ENCODE measurements at regions not wholly inside any gene's neighbourhood (a gene's known extent, or its start where the extent isn't known, plus 50 kb on each side); places are given as distances from the start of the nearest gene placed in this dataset.

GRCh38 chr5:73357576-73357975 is 91.0 kb downstream of the FOXD1 start:
- ATAC-seq (no peak), FAIRE-seq (no peak), DNase-seq (ENCODE audit: low read depth in 1 of 2, low spot score in 1 of 2) (no peak)
- no peak overlapping the region for H3K4me2 ChIP-seq
- POLR2A ChIA-PET = no interaction called here
- no peak for TF ChIP-seq PHF8 (IDR thresholded peaks at IDR 0.05; ENCODE audit: borderline replicate concordance, low read depth)
- no peak for TF ChIP-seq RAD21 (conservative IDR thresholded peaks at IDR 0.05 in 1 of 2, IDR thresholded peaks at IDR 0.05 in 1 of 2)
- no peak for TF ChIP-seq MYC (IDR thresholded peaks at IDR 0.05; ENCODE audit: borderline replicate concordance, low read length)
- TF ChIP-seq HEYL (CRISPR knock-in tag; IDR thresholded peaks at IDR 0.05) = no peak
- TF ChIP-seq NR3C1 (IDR thresholded peaks at IDR 0.05) = no peak
- H3K9me3 ChIP-seq = no peaks in the 10 kb centered on the region
- 62% methylated on average over 3 of the region's 3 CpGs for WGBS (ENCODE audit: missing lambda C conversion rate)
- H3K4me1 ChIP-seq = no peaks in the 10 kb centered on the region
- no peak overlapping the region for H3K27ac ChIP-seq
- CTCF ChIA-PET = no interaction called here
- H3K4me3 ChIP-seq = no peak overlapping the region

DNA sequence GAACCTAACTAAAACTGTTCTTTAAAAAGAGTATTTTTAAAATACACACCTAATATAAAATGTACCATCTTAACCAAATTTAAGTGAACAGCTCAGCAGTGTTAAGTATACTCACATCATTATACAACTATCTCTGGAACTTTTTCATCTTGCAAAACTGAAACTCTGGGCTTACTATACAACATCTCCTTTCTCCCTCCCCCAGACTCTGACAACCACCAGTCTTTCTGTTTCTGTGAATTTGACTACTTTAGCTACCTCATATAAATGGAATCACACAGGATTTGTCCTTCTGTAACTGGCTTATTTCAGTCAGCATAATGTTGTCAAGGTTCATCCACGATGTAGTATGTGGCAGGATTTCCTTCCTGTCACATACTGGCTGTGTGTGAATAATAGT is 93.5 kb downstream of the FOXD1 start:
- H3K4me1 ChIP-seq = no peaks in the 10 kb centered on the region
- peaks cover 13% of the 10 kb centered on the region for H3K9me3 ChIP-seq
- CTCF ChIA-PET = interaction anchor here (1.0 to 2.1 kb wide), 2 partner anchors 11 to 49 kb away, joined by 3 to 10 read pairs; no protein-coding TSS in a partner anchor
- POLR2A ChIA-PET = no interaction called here
- H3K27ac ChIP-seq = no peak overlapping the region
- TF ChIP-seq SMC3 (IDR thresholded peaks at IDR 0.05) (no peak), USF2 (IDR thresholded peaks at IDR 0.05) (no peak), CBX8 (IDR thresholded peaks at IDR 0.05) (no peak), ZSCAN20 (CRISPR knock-in tag; IDR thresholded peaks at IDR 0.05) (no peak), ZC3H11A (IDR thresholded peaks at IDR 0.05) (no peak), FOSL2 (IDR thresholded peaks at IDR 0.05) (no peak), FOSL2 (CRISPR knock-in tag; IDR thresholded peaks at IDR 0.05) (no peak), EHF (CRISPR knock-in tag; IDR thresholded peaks at IDR 0.05) (no peak), MYC (IDR thresholded peaks at IDR 0.05; ENCODE audit: borderline replicate concordance, low read length) (no peak), JUNB (IDR thresholded peaks at IDR 0.05) (no peak), POLR2A (IDR thresholded peaks at IDR 0.05; ENCODE audit: low read length) (no peak)
- H3K4me2 ChIP-seq = no peak overlapping the region
- FAIRE-seq (no peak), DNase-seq (ENCODE audit: low read depth in 1 of 2, low spot score in 1 of 2) (no peak), ATAC-seq (no peak)
- H3K4me3 ChIP-seq = no peak overlapping the region
- 10% methylated on average over 1 of the region's 1 CpG for WGBS (ENCODE audit: missing lambda C conversion rate)

DNA sequence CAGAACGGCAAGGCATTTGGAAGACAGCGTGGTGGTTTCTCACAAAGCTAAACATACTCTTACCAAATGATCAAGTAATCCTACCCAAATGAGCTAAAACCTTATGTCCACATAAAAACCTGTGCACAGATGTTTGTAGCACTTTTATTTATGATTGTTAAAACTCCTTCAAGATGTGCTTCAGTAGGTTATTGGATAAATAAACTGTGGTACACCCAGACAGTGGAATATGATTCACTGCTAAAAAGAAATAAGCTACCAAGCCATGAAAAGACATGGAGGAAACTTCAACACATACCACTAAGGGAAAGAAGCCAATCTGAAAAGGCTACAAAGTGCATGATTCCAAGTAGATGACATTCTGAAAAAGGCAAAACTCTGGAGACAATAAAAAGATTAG is 94.2 kb downstream of the FOXD1 start:
- Histone ChIP-seq H3K27ac (no peak overlapping the region), H3K4me3 (no peak overlapping the region), H3K4me1 (no peaks in the 10 kb centered on the region), H3K9me3 (peaks cover 20% of the 10 kb centered on the region), H3K4me2 (no peak overlapping the region)
- WGBS (ENCODE audit: missing lambda C conversion rate) = 80% methylated on average over 2 of the region's 2 CpGs
- POLR2A ChIA-PET = no interaction called here
- no peak for ATAC-seq
- FAIRE-seq = no peak
- CTCF ChIA-PET = interaction anchor here (1.2 to 2.1 kb wide), 3 partner anchors 8 to 97 kb away, joined by 3 to 10 read pairs (median 5); no protein-coding TSS in a partner anchor
- TF ChIP-seq RCOR1 (IDR thresholded peaks at IDR 0.05; ENCODE audit: low read depth, low read length) (no peak), HOXB5 (CRISPR knock-in tag; IDR thresholded peaks at IDR 0.05) (no peak), ZSCAN20 (CRISPR knock-in tag; IDR thresholded peaks at IDR 0.05) (no peak), NPAS2 (CRISPR knock-in tag; IDR thresholded peaks at IDR 0.05; ENCODE audit: borderline replicate concordance) (no peak), CHD2 (IDR thresholded peaks at IDR 0.05; ENCODE audit: low read length, partially characterized antibody) (no peak), MAZ (IDR thresholded peaks at IDR 0.05; ENCODE audit: borderline replicate concordance, low read depth, low read length) (no peak), CBX8 (IDR thresholded peaks at IDR 0.05) (no peak), FOXS1 (CRISPR knock-in tag; IDR thresholded peaks at IDR 0.05) (no peak), FOSB (CRISPR knock-in tag; IDR thresholded peaks at IDR 0.05) (no peak), EHF (CRISPR knock-in tag; IDR thresholded peaks at IDR 0.05) (no peak), GATA3 (IDR thresholded peaks at IDR 0.05; ENCODE audit: borderline replicate concordance) (no peak), KDM5A (IDR thresholded peaks at IDR 0.05) (no peak), USF2 (IDR thresholded peaks at IDR 0.05) (no peak), MAFK (IDR thresholded peaks at IDR 0.05; ENCODE audit: partially characterized antibody) (no peak), JUN (IDR thresholded peaks at IDR 0.05) (no peak), NFE2L2 (conservative IDR thresholded peaks at IDR 0.05; ENCODE audit: low read length) (no peak)
- no peak for DNase-seq (ENCODE audit: low read depth in 1 of 2, low spot score in 1 of 2)

Data from A549 (cell line).